ENCODE measurements at regions not wholly inside any gene's neighbourhood (a gene's known extent, or its start where the extent isn't known, plus 50 kb on each side); places are given as distances from the start of the nearest gene placed in this dataset.

DNA sequence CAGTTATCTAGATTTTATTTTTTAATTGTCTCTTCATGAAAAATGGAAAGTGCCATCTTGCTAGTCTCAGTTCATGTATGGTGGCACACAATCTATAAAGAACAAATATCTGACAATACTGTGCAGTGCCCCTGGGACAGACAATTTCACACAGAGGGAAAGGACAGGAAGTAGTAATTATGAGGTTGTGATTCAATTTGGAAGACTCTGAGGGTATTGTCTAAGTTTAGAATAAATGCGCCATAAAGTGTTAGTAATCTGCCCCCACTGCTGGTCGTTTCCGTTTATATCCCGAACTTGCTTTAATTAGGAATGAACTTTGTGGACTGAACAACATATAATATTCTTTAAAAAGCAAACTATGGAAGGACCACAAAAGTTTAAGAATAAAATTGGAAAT, 196.4 kb upstream of the SLC24A5 start:
- H3K27ac Mint-ChIP-seq = no peak overlapping the region
- ChIA-PET CTCF (no interaction called here), POLR2A (interaction anchor here (0.6 kb wide), 1 partner anchor 112 kb away, joined by 3 read pairs; no protein-coding TSS in a partner anchor)
- H3K4me1 Mint-ChIP-seq = peaks cover 12% of the 10 kb centered on the region; the same call in 1 of the 2 replicates
- H3K9me3 Mint-ChIP-seq = no peaks in the 10 kb centered on the region
- TF ChIP-seq, protein P1, sequence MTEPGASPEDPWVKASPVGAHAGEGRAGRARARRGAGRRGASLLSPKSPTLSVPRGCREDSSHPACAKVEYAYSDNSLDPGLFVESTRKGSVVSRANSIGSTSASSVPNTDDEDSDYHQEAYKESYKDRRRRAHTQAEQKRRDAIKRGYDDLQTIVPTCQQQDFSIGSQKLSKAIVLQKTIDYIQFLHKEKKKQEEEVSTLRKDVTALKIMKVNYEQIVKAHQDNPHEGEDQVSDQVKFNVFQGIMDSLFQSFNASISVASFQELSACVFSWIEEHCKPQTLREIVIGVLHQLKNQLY (CRISPR knock-in tag; IDR thresholded peaks at IDR 0.05) = no peak
- no peak for TF ChIP-seq RORB (CRISPR knock-in tag; IDR thresholded peaks at IDR 0.05)
- no peak for TF ChIP-seq GABPB1 (CRISPR knock-in tag; IDR thresholded peaks at IDR 0.05)
- TF ChIP-seq TP53 (CRISPR knock-in tag; IDR thresholded peaks at IDR 0.05) = no peak
- TF ChIP-seq CREM (CRISPR knock-in tag; IDR thresholded peaks at IDR 0.05) = no peak
- no peak for TF ChIP-seq JAZF1 (CRISPR knock-in tag; IDR thresholded peaks at IDR 0.05)
- TF ChIP-seq, protein P2, sequence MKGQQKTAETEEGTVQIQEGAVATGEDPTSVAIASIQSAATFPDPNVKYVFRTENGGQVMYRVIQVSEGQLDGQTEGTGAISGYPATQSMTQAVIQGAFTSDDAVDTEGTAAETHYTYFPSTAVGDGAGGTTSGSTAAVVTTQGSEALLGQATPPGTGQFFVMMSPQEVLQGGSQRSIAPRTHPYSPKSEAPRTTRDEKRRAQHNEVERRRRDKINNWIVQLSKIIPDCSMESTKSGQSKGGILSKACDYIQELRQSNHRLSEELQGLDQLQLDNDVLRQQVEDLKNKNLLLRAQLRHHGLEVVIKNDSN (CRISPR knock-in tag; IDR thresholded peaks at IDR 0.05) = no peak
- TF ChIP-seq TCF7 (CRISPR knock-in tag; IDR thresholded peaks at IDR 0.05; ENCODE audit: low read depth) = no peak
- TF ChIP-seq OVOL2 (CRISPR knock-in tag; IDR thresholded peaks at IDR 0.05; ENCODE audit: borderline replicate concordance) = no peak
- no peak overlapping the region for H3K4me3 Mint-ChIP-seq
- no peaks in the 10 kb centered on the region for H3K36me3 Mint-ChIP-seq
- no peak for DNase-seq (ENCODE audit: low spot score)
- no peak for ATAC-seq
- no peaks in the 10 kb centered on the region for H3K27me3 Mint-ChIP-seq (ENCODE audit: low read depth)

DNA sequence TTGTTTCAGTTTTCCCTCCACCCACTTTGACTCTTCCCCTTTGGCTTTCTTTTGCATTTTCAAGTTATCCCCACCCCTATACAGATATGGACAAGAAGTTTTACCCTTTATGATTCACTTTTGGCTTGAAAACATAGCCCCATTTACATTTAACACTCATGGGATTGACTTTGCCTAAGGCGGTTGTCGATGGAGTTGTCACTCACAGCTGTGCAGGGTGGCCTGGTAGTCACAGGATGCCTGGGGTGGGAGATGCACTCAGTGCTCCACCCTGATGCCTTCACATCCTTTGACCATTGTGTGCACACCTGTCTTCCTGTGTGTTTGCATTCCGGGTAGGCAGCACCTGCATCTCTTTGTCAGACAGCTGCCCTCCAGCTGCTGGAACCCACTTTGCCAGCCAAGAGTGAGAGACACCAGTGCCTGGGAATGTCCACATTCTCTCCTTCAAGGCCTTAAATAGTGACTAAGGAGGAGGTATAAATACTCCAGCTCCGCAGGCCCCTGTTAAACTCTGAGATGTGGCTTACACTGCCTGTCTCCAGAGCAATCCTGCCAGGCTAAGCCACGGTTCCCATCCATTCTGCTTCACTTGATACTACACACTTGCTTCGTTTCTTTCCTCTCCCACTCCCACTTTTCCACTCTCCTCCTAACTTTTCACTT, 191.5 kb upstream of the SLC24A5 start:
- ChIA-PET POLR2A (no interaction called here), CTCF (no interaction called here)
- Mint-ChIP-seq H3K4me1 (peaks cover 17% of the 10 kb centered on the region), H3K36me3 (no peaks in the 10 kb centered on the region), H3K4me3 (no peak overlapping the region), H3K27me3 (ENCODE audit: low read depth) (no peaks in the 10 kb centered on the region), H3K9me3 (no peaks in the 10 kb centered on the region), H3K27ac (no peak overlapping the region)
- no peak for DNase-seq (ENCODE audit: low spot score)
- TF ChIP-seq, protein P3, sequence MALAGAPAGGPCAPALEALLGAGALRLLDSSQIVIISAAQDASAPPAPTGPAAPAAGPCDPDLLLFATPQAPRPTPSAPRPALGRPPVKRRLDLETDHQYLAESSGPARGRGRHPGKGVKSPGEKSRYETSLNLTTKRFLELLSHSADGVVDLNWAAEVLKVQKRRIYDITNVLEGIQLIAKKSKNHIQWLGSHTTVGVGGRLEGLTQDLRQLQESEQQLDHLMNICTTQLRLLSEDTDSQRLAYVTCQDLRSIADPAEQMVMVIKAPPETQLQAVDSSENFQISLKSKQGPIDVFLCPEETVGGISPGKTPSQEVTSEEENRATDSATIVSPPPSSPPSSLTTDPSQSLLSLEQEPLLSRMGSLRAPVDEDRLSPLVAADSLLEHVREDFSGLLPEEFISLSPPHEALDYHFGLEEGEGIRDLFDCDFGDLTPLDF (CRISPR knock-in tag; IDR thresholded peaks at IDR 0.05) = no peak
- TF ChIP-seq, protein P4, sequence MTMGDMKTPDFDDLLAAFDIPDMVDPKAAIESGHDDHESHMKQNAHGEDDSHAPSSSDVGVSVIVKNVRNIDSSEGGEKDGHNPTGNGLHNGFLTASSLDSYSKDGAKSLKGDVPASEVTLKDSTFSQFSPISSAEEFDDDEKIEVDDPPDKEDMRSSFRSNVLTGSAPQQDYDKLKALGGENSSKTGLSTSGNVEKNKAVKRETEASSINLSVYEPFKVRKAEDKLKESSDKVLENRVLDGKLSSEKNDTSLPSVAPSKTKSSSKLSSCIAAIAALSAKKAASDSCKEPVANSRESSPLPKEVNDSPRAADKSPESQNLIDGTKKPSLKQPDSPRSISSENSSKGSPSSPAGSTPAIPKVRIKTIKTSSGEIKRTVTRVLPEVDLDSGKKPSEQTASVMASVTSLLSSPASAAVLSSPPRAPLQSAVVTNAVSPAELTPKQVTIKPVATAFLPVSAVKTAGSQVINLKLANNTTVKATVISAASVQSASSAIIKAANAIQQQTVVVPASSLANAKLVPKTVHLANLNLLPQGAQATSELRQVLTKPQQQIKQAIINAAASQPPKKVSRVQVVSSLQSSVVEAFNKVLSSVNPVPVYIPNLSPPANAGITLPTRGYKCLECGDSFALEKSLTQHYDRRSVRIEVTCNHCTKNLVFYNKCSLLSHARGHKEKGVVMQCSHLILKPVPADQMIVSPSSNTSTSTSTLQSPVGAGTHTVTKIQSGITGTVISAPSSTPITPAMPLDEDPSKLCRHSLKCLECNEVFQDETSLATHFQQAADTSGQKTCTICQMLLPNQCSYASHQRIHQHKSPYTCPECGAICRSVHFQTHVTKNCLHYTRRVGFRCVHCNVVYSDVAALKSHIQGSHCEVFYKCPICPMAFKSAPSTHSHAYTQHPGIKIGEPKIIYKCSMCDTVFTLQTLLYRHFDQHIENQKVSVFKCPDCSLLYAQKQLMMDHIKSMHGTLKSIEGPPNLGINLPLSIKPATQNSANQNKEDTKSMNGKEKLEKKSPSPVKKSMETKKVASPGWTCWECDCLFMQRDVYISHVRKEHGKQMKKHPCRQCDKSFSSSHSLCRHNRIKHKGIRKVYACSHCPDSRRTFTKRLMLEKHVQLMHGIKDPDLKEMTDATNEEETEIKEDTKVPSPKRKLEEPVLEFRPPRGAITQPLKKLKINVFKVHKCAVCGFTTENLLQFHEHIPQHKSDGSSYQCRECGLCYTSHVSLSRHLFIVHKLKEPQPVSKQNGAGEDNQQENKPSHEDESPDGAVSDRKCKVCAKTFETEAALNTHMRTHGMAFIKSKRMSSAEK (CRISPR knock-in tag; IDR thresholded peaks at IDR 0.05; ENCODE audit: borderline replicate concordance) = no peak
- ATAC-seq = no peak

DNA sequence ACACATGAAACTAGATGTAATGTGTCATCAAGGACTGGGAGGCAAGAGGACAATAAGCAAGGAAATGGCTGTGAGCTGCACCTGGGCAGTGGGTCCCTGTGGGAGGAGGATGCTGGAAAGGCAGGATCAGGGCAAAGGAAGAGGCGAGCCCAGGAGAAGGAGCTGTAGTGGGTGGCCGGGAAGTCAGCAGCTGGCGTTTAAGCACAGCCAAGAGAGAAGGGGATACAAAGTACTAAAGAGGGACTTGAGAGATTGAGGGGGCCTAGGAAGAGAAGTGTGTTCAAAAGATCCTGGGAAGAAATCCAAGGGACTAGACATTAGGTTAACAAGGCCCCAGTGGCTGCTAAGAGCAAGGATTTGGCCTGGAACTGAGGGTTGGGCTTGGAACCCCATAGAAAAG, 188.5 kb upstream of the SLC24A5 start:
- ATAC-seq = no peak; the same call in 1 of the 2 replicates
- Mint-ChIP-seq H3K9me3 (no peaks in the 10 kb centered on the region), H3K27ac (no peak overlapping the region), H3K36me3 (no peaks in the 10 kb centered on the region), H3K4me3 (no peak overlapping the region), H3K4me1 (peaks cover 17% of the 10 kb centered on the region), H3K27me3 (ENCODE audit: low read depth) (no peaks in the 10 kb centered on the region)
- DNase-seq (ENCODE audit: low spot score) = no peak
- TF ChIP-seq GRHL2 (CRISPR knock-in tag; IDR thresholded peaks at IDR 0.05; ENCODE audit: insufficient replicate concordance, severe bottlenecking) (no peak), FOXK1 (CRISPR knock-in tag; IDR thresholded peaks at IDR 0.05) (no peak)
- TF ChIP-seq, protein P4 (CRISPR knock-in tag; IDR thresholded peaks at IDR 0.05; ENCODE audit: borderline replicate concordance) = no peak
- TF ChIP-seq, protein P5, sequence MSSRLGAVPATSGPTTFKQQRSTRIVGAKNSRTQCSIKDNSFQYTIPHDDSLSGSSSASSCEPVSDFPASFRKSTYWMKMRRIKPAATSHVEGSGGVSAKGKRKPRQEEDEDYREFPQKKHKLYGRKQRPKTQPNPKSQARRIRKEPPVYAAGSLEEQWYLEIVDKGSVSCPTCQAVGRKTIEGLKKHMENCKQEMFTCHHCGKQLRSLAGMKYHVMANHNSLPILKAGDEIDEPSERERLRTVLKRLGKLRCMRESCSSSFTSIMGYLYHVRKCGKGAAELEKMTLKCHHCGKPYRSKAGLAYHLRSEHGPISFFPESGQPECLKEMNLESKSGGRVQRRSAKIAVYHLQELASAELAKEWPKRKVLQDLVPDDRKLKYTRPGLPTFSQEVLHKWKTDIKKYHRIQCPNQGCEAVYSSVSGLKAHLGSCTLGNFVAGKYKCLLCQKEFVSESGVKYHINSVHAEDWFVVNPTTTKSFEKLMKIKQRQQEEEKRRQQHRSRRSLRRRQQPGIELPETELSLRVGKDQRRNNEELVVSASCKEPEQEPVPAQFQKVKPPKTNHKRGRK (CRISPR knock-in tag; IDR thresholded peaks at IDR 0.05; ENCODE audit: borderline replicate concordance) = no peak
- TF ChIP-seq, protein P6, sequence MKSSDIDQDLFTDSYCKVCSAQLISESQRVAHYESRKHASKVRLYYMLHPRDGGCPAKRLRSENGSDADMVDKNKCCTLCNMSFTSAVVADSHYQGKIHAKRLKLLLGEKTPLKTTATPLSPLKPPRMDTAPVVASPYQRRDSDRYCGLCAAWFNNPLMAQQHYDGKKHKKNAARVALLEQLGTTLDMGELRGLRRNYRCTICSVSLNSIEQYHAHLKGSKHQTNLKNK (CRISPR knock-in tag; IDR thresholded peaks at IDR 0.05) = no peak
- ChIA-PET CTCF (interaction anchor here (1.6 kb wide), 2 partner anchors 56 to 153 kb away, joined by 3 to 5 read pairs; no protein-coding TSS in a partner anchor), POLR2A (interaction anchor here (0.6 to 1.5 kb wide), 2 partner anchors 19 to 48 kb away, joined by 3 read pairs; no protein-coding TSS in a partner anchor)
